H1 (cell line): ENCODE measurements at regions not wholly inside any gene's neighbourhood (a gene's known extent, or its start where the extent isn't known, plus 50 kb on each side); places are given as distances from the start of the nearest gene placed in this dataset.

Experiments used
- POU5F1 ChIP-seq: IDR thresholded peaks from 2 replicates; pipeline ENCODE4 v1.6.1; 2011; ENCODE audit warnings: low read depth, mild to moderate bottlenecking, low read length, moderate library complexity
- RAD21 ChIP-seq, 2 experiments: IDR thresholded peaks in 1 of 2; conservative IDR thresholded peaks in 1 of 2; 2 replicates each; pipeline ENCODE4 v1.6.1; 2011; ENCODE audit warnings: low read depth in 2 of 2, low read length in 2 of 2, improper control_type of control experiment in 1 of 2, inconsistent platforms in 1 of 2, mild to moderate bottlenecking in 1 of 2, moderate library complexity in 1 of 2
- TBP ChIP-seq: IDR thresholded peaks from 2 replicates; pipeline ENCODE4 v1.6.1; 2011; ENCODE audit warnings: low read depth, low read length, improper control_type of control experiment
- USF2 ChIP-seq: IDR thresholded peaks from 2 replicates; pipeline ENCODE4 v1.6.1; 2011; ENCODE audit warnings: low read length, improper control_type of control experiment
- TF ChIP-seq, protein P1 (sequence below): IDR thresholded peaks from 2 replicates; pipeline ENCODE4 v1.6.1; 2012; ENCODE audit warnings: low read length, inconsistent platforms
- TF ChIP-seq, protein P2 (sequence below): IDR thresholded peaks from 2 replicates; pipeline ENCODE4 v1.6.1; 2011; ENCODE audit warnings: low read depth, mild to moderate bottlenecking, low read length; ENCODE audit not compliant: insufficient read depth

DNA sequence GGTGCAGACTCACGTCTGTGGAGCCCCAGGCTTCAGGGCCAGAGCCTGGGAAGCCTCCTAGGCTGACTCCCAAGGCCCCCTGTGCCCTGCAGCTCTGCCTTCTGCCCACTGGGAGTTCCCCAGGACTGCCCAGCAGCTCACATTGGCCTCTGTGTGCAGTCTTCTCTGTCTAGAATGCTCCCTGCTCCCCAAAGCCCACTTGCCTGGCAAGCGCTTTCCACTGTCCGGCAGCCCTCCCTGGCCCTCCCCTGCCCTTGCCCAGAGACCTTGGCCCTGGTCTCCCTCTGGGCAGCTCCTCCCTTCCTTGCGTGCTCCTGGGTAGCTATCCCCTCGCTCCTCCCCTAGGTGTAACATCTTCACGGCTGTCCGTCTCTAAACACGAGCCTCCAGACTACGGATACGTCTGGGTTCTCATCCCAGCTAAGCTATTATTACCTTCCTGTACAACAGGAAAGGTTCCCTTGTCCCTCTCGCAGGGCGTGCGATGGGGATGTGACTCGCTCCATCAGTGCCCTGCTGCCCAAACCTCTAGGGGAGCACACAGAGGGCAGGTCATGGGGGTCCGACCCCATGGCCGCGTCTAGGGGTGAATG lies 325.5 kb upstream of the RTL1 start (continued):
- TF ChIP-seq, protein P1, sequence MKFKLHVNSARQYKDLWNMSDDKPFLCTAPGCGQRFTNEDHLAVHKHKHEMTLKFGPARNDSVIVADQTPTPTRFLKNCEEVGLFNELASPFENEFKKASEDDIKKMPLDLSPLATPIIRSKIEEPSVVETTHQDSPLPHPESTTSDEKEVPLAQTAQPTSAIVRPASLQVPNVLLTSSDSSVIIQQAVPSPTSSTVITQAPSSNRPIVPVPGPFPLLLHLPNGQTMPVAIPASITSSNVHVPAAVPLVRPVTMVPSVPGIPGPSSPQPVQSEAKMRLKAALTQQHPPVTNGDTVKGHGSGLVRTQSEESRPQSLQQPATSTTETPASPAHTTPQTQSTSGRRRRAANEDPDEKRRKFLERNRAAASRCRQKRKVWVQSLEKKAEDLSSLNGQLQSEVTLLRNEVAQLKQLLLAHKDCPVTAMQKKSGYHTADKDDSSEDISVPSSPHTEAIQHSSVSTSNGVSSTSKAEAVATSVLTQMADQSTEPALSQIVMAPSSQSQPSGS, result no peak
- TF ChIP-seq POU5F1 (no peak), TBP (no peak), USF2 (no peak), RAD21 (IDR thresholded peaks at IDR 0.05 in 1 of 2, conservative IDR thresholded peaks at IDR 0.05 in 1 of 2; ENCODE audit: low read depth in 2 of 2, low read length in 2 of 2) (peak; percentile 17 to 33; a peak in 2 of 4 replicates)
- TF ChIP-seq, protein P2, sequence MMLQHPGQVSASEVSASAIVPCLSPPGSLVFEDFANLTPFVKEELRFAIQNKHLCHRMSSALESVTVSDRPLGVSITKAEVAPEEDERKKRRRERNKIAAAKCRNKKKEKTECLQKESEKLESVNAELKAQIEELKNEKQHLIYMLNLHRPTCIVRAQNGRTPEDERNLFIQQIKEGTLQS, result no peak
